ENCODE measurements at regions not wholly inside any gene's neighbourhood (a gene's known extent, or its start where the extent isn't known, plus 50 kb on each side); places are given as distances from the start of the nearest gene placed in this dataset.

DNA sequence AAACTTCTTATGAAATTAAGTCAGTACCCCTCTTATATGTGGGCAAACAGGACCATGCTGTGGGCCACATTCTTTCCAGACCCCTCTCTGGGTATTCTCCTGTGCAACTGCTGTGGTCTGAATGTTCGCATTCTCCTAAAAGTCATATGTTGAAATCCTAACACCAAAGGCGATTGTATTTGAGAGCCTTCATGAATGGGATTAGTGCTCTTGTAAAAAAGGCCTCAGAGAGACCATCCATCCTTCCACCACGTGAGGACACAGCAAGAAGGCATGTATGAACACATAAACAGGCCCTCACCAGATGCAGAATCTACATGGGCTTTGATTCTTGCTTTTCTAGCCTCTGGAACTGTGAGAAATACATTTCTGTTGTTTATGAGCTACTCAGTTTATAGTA is 68.0 kb upstream of the NAALADL2 start:
- DNase-seq, result no peak

DNA sequence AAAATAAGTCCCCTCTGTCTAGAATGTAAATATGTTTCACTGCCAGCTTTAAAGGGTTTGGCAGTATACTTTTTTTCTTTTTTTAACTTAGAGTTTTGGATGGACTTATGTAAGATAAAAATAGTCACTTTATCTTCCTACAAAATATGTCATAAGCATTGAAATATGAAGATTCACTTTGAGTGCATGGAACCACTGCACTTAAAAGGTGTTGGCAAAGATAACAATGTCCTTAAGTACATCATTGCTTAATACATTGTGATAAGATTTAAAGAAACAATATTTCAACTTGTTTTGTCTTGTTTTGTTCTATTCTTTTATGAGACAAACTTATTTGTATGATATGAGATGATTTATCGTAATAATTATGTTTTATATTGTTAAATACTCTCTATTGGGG is 66.3 kb upstream of the NAALADL2 start:
- DNase-seq, result no peak

All from activated CD4-positive, alpha-beta T cell treated with anti-CD3 and anti-CD28 coated beads, Interleukin-2, amount 50 U/mL, for 16 hours (primary cell).